ENCODE measurements at regions not wholly inside any gene's neighbourhood (a gene's known extent, or its start where the extent isn't known, plus 50 kb on each side); places are given as distances from the start of the nearest gene placed in this dataset.

DNA sequence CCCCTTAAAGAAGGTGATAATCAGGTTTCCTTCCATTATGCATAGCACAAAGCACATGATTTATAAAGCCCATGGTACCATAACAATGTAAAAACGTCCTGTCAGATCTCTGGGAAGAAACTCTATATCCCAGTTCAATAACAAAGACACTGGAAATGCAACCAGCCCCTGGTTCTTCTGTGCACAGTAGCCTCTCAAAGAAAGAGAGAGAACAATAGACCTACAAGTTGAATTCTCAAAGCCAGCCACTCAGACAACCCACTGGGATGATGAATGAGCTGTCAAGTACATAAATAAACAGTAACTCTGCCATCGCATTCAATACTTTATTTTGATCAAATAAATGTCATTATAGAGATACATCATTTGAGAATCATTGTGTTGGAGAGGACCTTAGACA, 400.1 kb upstream of the CPEB2 start:
- Histone ChIP-seq H3K36me3 (no peaks in the 10 kb centered on the region), H3K27me3 (no peaks in the 10 kb centered on the region), H3K9me3 (no peaks in the 10 kb centered on the region), H3K4me1 (no peaks in the 10 kb centered on the region), H3K4me3 (no peak overlapping the region), H3K27ac (no peak overlapping the region)
- no peak for TF ChIP-seq POLR2A (IDR thresholded peaks at IDR 0.05)
- TF ChIP-seq, protein P1, sequence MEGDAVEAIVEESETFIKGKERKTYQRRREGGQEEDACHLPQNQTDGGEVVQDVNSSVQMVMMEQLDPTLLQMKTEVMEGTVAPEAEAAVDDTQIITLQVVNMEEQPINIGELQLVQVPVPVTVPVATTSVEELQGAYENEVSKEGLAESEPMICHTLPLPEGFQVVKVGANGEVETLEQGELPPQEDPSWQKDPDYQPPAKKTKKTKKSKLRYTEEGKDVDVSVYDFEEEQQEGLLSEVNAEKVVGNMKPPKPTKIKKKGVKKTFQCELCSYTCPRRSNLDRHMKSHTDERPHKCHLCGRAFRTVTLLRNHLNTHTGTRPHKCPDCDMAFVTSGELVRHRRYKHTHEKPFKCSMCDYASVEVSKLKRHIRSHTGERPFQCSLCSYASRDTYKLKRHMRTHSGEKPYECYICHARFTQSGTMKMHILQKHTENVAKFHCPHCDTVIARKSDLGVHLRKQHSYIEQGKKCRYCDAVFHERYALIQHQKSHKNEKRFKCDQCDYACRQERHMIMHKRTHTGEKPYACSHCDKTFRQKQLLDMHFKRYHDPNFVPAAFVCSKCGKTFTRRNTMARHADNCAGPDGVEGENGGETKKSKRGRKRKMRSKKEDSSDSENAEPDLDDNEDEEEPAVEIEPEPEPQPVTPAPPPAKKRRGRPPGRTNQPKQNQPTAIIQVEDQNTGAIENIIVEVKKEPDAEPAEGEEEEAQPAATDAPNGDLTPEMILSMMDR (IDR thresholded peaks at IDR 0.05 in 4 of 5, conservative IDR thresholded peaks at IDR 0.05 in 1 of 5): no peak
- intact Hi-C loops (cut with DNase I; ENCODE audit: low total_unique reads) (no loop called here), in situ Hi-C loops (cut with MboI; ENCODE audit: low sequenced_read_pairs in 4 of 4) (no loop called here)
- DNase-seq: no peak
- no peak for ATAC-seq

DNA sequence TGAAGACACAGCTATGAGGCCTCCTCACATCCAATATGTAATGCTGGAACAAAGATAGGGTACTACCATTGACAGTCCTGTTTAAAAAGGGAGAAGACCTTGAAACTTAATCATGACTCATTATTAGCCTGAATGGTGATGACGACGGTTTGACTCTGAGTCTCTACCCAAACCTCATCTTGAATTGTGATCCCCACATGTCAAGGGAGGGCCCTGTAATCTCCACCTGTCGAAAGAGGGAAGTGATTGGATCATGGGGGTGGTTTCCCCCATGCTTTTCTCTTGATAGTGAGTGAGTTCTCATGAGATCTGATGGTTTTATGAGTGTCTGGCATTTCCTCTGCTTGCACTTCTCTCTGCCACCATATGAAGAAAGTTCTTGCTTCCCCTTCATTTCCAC, 395.3 kb upstream of the CPEB2 start:
- no peaks in the 10 kb centered on the region for H3K9me3 ChIP-seq
- no peak overlapping the region for H3K27ac ChIP-seq
- H3K36me3 ChIP-seq: no peaks in the 10 kb centered on the region
- in situ Hi-C loops (cut with MboI; ENCODE audit: low sequenced_read_pairs in 4 of 4) (no loop called here), intact Hi-C loops (cut with DNase I; ENCODE audit: low total_unique reads) (no loop called here)
- H3K27me3 ChIP-seq: no peaks in the 10 kb centered on the region
- ATAC-seq: no peak
- TF ChIP-seq, protein P1 (IDR thresholded peaks at IDR 0.05 in 4 of 5, conservative IDR thresholded peaks at IDR 0.05 in 1 of 5): no peak
- TF ChIP-seq POLR2A (IDR thresholded peaks at IDR 0.05): no peak
- DNase-seq: no peak
- H3K4me3 ChIP-seq: no peak overlapping the region
- H3K4me1 ChIP-seq: no peaks in the 10 kb centered on the region

DNA sequence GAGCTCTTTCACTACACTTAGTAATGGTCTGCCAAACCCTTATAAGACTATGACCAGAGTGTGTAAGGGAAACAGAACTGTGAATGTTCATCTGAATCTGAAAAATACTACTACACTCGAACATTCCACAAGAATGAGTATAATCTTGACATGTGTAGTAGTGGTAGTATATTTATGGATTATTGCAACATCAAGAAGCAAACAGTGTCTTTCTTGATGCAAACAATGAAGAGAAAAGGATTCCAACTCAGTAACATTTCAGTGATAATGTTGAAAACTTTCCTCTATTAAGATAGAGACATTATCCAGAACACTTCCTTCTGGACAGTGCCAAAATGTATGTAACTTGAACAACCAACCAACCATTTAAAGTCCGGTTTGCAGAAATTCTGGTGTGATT, 394.7 kb upstream of the CPEB2 start:
- H3K36me3 ChIP-seq: no peaks in the 10 kb centered on the region
- no peak for TF ChIP-seq POLR2A (IDR thresholded peaks at IDR 0.05)
- TF ChIP-seq, protein P1 (IDR thresholded peaks at IDR 0.05 in 4 of 5, conservative IDR thresholded peaks at IDR 0.05 in 1 of 5): no peak
- ATAC-seq: no peak

DNA sequence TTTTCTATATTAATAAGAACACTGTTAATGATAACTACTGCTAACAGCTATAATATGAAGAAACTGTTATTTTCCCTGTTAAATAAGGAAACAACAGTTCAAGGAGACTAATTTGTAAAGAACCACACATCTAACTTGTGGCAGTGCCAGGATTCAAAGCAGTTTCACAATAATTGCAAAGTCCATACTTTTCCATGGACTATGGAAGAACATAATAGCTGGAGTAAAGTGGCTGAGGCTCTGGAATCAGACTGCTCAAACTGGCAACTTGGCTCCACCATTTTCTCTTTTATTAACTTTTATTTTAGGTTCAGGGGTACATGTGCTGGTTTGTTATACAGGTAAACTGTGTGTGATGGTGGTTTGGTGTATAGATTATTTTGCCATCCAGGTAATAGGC, 393.7 kb upstream of the CPEB2 start:
- intact Hi-C loops (cut with DNase I; ENCODE audit: low total_unique reads) (no loop called here), in situ Hi-C loops (cut with MboI; ENCODE audit: low sequenced_read_pairs in 4 of 4) (no loop called here)
- ATAC-seq: no peak
- H3K9me3 ChIP-seq: no peaks in the 10 kb centered on the region
- H3K36me3 ChIP-seq: no peaks in the 10 kb centered on the region
- no peak overlapping the region for H3K27ac ChIP-seq
- TF ChIP-seq POLR2A (IDR thresholded peaks at IDR 0.05): no peak
- TF ChIP-seq, protein P1 (IDR thresholded peaks at IDR 0.05 in 4 of 5, conservative IDR thresholded peaks at IDR 0.05 in 1 of 5): no peak
- H3K4me1 ChIP-seq: no peaks in the 10 kb centered on the region
- H3K27me3 ChIP-seq: no peaks in the 10 kb centered on the region
- DNase-seq: no peak
- no peak overlapping the region for H3K4me3 ChIP-seq

More for the DNA sequence above, 394.7 kb upstream of the CPEB2 start:
- in situ Hi-C loops (cut with MboI; ENCODE audit: low sequenced_read_pairs in 4 of 4): no loop called here
- intact Hi-C loops (cut with DNase I; ENCODE audit: low total_unique reads): no loop called here
- Histone ChIP-seq H3K9me3 (no peaks in the 10 kb centered on the region), H3K27ac (no peak overlapping the region), H3K4me3 (no peak overlapping the region), H3K4me1 (no peaks in the 10 kb centered on the region), H3K27me3 (no peaks in the 10 kb centered on the region)
- no peak for DNase-seq

DNA sequence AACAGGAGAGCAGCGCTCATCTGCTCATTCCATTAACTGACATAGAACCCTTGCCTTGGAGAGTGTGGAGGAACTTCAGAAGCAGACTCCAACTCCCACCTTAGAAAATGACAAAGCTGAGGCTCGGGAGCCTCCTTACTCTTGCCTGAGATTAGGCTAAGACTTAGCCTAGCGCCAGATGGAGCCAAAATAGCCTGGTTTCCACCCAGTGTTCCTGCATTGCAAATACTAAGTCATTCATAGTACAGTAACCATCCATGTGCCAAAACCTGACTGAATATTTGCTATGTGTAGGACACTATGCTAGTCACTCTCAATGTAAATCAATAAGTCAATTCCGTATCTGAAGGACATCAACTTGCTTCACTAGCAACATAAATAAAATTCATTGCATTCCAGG, 387.4 kb upstream of the CPEB2 start:
- no peak for ATAC-seq

More for the DNA sequence above, 387.4 kb upstream of the CPEB2 start:
- no peaks in the 10 kb centered on the region for H3K4me1 ChIP-seq
- intact Hi-C loops (cut with DNase I; ENCODE audit: low total_unique reads): no loop called here
- H3K4me3 ChIP-seq: no peak overlapping the region
- H3K9me3 ChIP-seq: no peaks in the 10 kb centered on the region
- no peak overlapping the region for H3K27ac ChIP-seq
- no peaks in the 10 kb centered on the region for H3K27me3 ChIP-seq
- in situ Hi-C loops (cut with MboI; ENCODE audit: low sequenced_read_pairs in 4 of 4): no loop called here
- DNase-seq: no peak
- no peaks in the 10 kb centered on the region for H3K36me3 ChIP-seq
- TF ChIP-seq, protein P1 (IDR thresholded peaks at IDR 0.05 in 4 of 5, conservative IDR thresholded peaks at IDR 0.05 in 1 of 5): no peak
- no peak for TF ChIP-seq POLR2A (IDR thresholded peaks at IDR 0.05)

Measured in gastrocnemius medialis (tissue), 4 donors.